Caco-2 (cell line): ENCODE measurements at regions not wholly inside any gene's neighbourhood (a gene's known extent, or its start where the extent isn't known, plus 50 kb on each side); places are given as distances from the start of the nearest gene placed in this dataset.

Source experiments
- BruUV-seq: library from RNA; stranded (reverse); fragments of 400-500 nt; replicated peaks from 2 replicates; lab custom pipeline; 2021; lab: Mats Ljungman, UMichigan
- CTCF ChIA-PET: fragments of 300-600 bp; sonication (Branson Sonifier 250); formaldehyde crosslinking; loops from one replicate; lab custom pipeline; 2022; ENCODE audit warnings: antibody characterized with exemption; lab: Charles Lee
- POLR2A ChIA-PET: fragments of 300-600 bp; sonication (Branson Sonifier 250); formaldehyde crosslinking; loops from one replicate; lab custom pipeline; 2022; ENCODE audit warnings: antibody characterized with exemption; lab: Charles Lee
- DNase-seq, 2 experiments: peaks; one replicate each; pipeline versions ENCODE4 v3.0.0 to v3.0.0-alpha.2; 2020 to 2022
- H3K27me3 ChIP-seq: replicated peaks from 2 replicates; pipeline ENCODE4 v1.6.0; 2011; ENCODE audit warnings: low read length; ENCODE audit not compliant: control insufficient read depth, insufficient read depth
- H3K36me3 ChIP-seq: 2 replicates; pipeline ENCODE4 v1.5.1; 2011; ENCODE audit warnings: low read length; ENCODE audit not compliant: control insufficient read depth, insufficient read depth
- H3K4me1 ChIP-seq: fragments of 250-450 bp; sonication (Bioruptor Pico); 2 replicates; pipeline ENCODE4 v1.5.1; 2020; ENCODE audit warnings: mild to moderate bottlenecking
- H3K4me3 ChIP-seq: 2 replicates; pipeline ENCODE4 v1.5.1; 2011; ENCODE audit warnings: low read depth, mild to moderate bottlenecking, control low read depth, low read length
- H3K9me3 ChIP-seq: fragments of 250-450 bp; sonication (Bioruptor Pico); 2 replicates; pipeline ENCODE4 v1.5.1; 2020; ENCODE audit warnings: mild to moderate bottlenecking, moderate library complexity
- H3K27ac Mint-ChIP-seq: one replicate; pipeline ENCODE4 v1.8.0; 2022; ENCODE audit warnings: mixed read lengths; ENCODE audit not compliant: unreplicated experiment
- H3K27me3 Mint-ChIP-seq: one replicate; pipeline ENCODE4 v1.8.0; 2022; ENCODE audit warnings: mixed read lengths; ENCODE audit not compliant: insufficient read depth, unreplicated experiment
- H3K36me3 Mint-ChIP-seq: one replicate; pipeline ENCODE4 v1.8.0; 2022; ENCODE audit warnings: mild to moderate bottlenecking, mixed read lengths; ENCODE audit not compliant: insufficient read depth, unreplicated experiment
- H3K4me1 Mint-ChIP-seq: one replicate; pipeline ENCODE4 v1.8.0; 2022; ENCODE audit warnings: low read depth, mixed read lengths; ENCODE audit not compliant: unreplicated experiment
- H3K4me3 Mint-ChIP-seq: one replicate; pipeline ENCODE4 v1.8.0; 2022; ENCODE audit warnings: mild to moderate bottlenecking, moderate library complexity, mixed read lengths; ENCODE audit not compliant: unreplicated experiment
- H3K9me3 Mint-ChIP-seq: one replicate; pipeline ENCODE4 v1.8.0; 2022; ENCODE audit warnings: mixed read lengths; ENCODE audit not compliant: unreplicated experiment
- intact Hi-C: fragments of 100-400 bp; cut with micrococcal nuclease; formaldehyde crosslinking; loops from one replicate; pipeline ENCODE4 v1.10.0; 2022; ENCODE audit not compliant: unreplicated experiment
- TF ChIP-seq, protein P1 (sequence below), 2 experiments: fragments of 200-600 bp in 1 of 2; IDR thresholded peaks; 1 replicate in 1 of 2; 2 replicates in 1 of 2; pipeline versions ENCODE4 v1.5.1 to v1.8.0; 2011 to 2022; ENCODE audit warnings: antibody characterized with exemption in 1 of 2, control low read depth in 1 of 2, inconsistent platforms in 1 of 2, low read depth in 1 of 2, low read length in 1 of 2, mild to moderate bottlenecking in 1 of 2, moderate library complexity in 1 of 2; ENCODE audit not compliant: insufficient read depth in 1 of 2, severe bottlenecking in 1 of 2, unreplicated experiment in 1 of 2

DNA sequence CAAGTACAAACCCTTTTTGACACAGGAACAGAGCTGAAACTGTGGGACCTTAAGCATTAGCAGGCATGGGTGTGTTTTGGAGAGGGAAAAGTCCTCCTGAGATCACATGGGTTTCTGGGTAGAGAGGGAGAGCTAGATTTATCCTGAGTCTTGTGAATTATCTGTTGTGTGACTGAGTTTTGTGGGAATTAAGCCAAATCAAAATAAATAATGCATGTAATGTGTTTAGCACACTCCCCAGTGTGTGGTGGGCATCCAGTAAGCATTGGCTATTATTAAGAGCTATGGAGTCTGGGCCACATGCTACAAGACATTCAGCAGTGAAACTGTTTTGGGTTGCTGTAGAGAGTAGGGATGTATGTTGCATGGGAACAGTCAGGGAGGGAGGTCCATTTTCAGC, 75.3 kb upstream of the JAG1 start:
- ChIA-PET POLR2A (no interaction called here), CTCF (no interaction called here)
- BruUV-seq, result no TSS peak

DNA sequence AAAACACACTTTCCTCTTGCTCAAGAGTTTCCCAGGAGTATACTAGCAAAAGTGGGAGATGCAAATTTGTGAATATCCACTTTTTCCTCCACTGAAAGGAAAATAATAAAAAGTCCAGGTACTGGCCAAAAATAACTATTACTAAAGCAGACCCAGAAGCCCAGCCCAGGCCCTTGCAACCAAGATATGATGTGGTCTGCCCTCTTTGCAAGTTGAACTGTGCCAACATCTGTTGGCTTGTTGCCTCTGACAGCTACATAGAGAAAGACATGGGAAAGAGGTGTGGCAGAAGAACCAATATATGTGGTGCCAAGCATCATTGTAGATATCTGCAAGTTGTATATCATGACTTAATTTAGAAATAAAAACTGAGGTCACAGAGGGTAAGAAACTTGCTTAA, 78.4 kb upstream of the JAG1 start:
- Histone ChIP-seq H3K27me3 (no peaks in the 10 kb centered on the region), H3K9me3 (no peaks in the 10 kb centered on the region), H3K36me3 (no peaks in the 10 kb centered on the region), H3K4me3 (no peak overlapping the region), H3K4me1 (peaks cover 5% of the 10 kb centered on the region; the same call in 1 of the 2 replicates)
- CTCF ChIA-PET, result no interaction called here
- intact Hi-C loops, result no loop called here
- Mint-ChIP-seq H3K4me1 (peaks cover 7% of the 10 kb centered on the region), H3K36me3 (no peaks in the 10 kb centered on the region), H3K9me3 (no peaks in the 10 kb centered on the region), H3K4me3 (no peak overlapping the region), H3K27ac (no peak overlapping the region), H3K27me3 (no peaks in the 10 kb centered on the region)
- no peak for DNase-seq
- no TSS peak for BruUV-seq
- POLR2A ChIA-PET, result no interaction called here
- TF ChIP-seq, protein P1, sequence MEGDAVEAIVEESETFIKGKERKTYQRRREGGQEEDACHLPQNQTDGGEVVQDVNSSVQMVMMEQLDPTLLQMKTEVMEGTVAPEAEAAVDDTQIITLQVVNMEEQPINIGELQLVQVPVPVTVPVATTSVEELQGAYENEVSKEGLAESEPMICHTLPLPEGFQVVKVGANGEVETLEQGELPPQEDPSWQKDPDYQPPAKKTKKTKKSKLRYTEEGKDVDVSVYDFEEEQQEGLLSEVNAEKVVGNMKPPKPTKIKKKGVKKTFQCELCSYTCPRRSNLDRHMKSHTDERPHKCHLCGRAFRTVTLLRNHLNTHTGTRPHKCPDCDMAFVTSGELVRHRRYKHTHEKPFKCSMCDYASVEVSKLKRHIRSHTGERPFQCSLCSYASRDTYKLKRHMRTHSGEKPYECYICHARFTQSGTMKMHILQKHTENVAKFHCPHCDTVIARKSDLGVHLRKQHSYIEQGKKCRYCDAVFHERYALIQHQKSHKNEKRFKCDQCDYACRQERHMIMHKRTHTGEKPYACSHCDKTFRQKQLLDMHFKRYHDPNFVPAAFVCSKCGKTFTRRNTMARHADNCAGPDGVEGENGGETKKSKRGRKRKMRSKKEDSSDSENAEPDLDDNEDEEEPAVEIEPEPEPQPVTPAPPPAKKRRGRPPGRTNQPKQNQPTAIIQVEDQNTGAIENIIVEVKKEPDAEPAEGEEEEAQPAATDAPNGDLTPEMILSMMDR (IDR thresholded peaks at IDR 0.05; ENCODE audit: insufficient read depth in 1 of 2, low read depth in 1 of 2, low read length in 1 of 2, severe bottlenecking in 1 of 2, unreplicated experiment in 1 of 2), result no peak

More for the DNA sequence above, 75.3 kb upstream of the JAG1 start:
- TF ChIP-seq, protein P1 (IDR thresholded peaks at IDR 0.05; ENCODE audit: insufficient read depth in 1 of 2, low read depth in 1 of 2, low read length in 1 of 2, severe bottlenecking in 1 of 2, unreplicated experiment in 1 of 2), result no peak
- H3K4me1 ChIP-seq, result peaks cover 12% of the 10 kb centered on the region; the same call in 1 of the 2 replicates
- intact Hi-C loops, result no loop called here
- no peaks in the 10 kb centered on the region for H3K27me3 ChIP-seq
- no peak for DNase-seq
- no peaks in the 10 kb centered on the region for H3K27me3 Mint-ChIP-seq
- no peak overlapping the region for H3K27ac Mint-ChIP-seq
- H3K36me3 Mint-ChIP-seq, result no peaks in the 10 kb centered on the region
- H3K36me3 ChIP-seq, result no peaks in the 10 kb centered on the region
- H3K4me1 Mint-ChIP-seq, result peaks cover 11% of the 10 kb centered on the region
- no peaks in the 10 kb centered on the region for H3K9me3 Mint-ChIP-seq
- no peak overlapping the region for H3K4me3 Mint-ChIP-seq
- H3K4me3 ChIP-seq, result no peak overlapping the region
- H3K9me3 ChIP-seq, result no peaks in the 10 kb centered on the region

DNA sequence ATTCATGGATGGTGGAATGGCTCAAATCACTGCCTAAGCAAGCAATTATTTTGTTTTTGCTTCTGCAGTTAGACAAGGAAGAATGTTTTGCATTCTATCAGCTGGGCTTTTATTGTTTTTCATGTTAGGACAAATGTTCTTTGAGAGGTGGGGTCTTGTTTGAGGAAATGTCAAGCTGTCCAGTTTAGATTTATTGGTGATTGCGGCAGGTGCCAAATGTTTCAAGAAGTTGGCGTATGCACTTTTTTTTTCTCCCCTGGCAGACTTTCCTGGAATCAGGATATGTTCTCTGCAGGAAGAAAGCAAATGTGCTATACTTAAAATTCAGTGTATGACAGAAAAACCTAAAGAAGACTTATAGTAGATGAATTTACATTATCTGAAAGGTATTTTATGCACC, 81.0 kb upstream of the JAG1 start:
- H3K27ac Mint-ChIP-seq, result no peak overlapping the region
- ChIA-PET CTCF (no interaction called here), POLR2A (no interaction called here)
- H3K4me1 Mint-ChIP-seq, result no peaks in the 10 kb centered on the region
- H3K9me3 ChIP-seq, result no peaks in the 10 kb centered on the region
- no peaks in the 10 kb centered on the region for H3K36me3 ChIP-seq
- no TSS peak for BruUV-seq
- H3K36me3 Mint-ChIP-seq, result no peaks in the 10 kb centered on the region
- intact Hi-C loops, result no loop called here
- H3K4me3 ChIP-seq, result no peak overlapping the region
- no peaks in the 10 kb centered on the region for H3K4me1 ChIP-seq
- no peaks in the 10 kb centered on the region for H3K27me3 ChIP-seq
- H3K27me3 Mint-ChIP-seq, result no peaks in the 10 kb centered on the region
- H3K9me3 Mint-ChIP-seq, result peaks cover 14% of the 10 kb centered on the region
- H3K4me3 Mint-ChIP-seq, result no peak overlapping the region
- TF ChIP-seq, protein P1 (IDR thresholded peaks at IDR 0.05; ENCODE audit: insufficient read depth in 1 of 2, low read depth in 1 of 2, low read length in 1 of 2, severe bottlenecking in 1 of 2, unreplicated experiment in 1 of 2), result no peak
- DNase-seq, result no peak
